Left ventricle myocardium inferior (tissue), 1 donor: ENCODE measurements at regions not wholly inside any gene's neighbourhood (a gene's known extent, or its start where the extent isn't known, plus 50 kb on each side); places are given as distances from the start of the nearest gene placed in this dataset.

Experiments
- DNase-seq: peaks from one replicate; pipeline ENCODE4 v3.0.0-alpha.2; 2020
- H3K27ac ChIP-seq: fragments of 200-600 bp; replicated peaks from 2 replicates; pipeline ENCODE4 v1.8.0; 2021
- H3K27me3 ChIP-seq: fragments of 200-600 bp; 2 replicates; pipeline ENCODE4 v1.8.0; 2021; ENCODE audit warnings: low read depth
- H3K36me3 ChIP-seq: fragments of 200-600 bp; 2 replicates; pipeline ENCODE4 v1.8.0; 2021
- H3K4me1 ChIP-seq: fragments of 200-600 bp; 2 replicates; pipeline ENCODE4 v1.8.0; 2021
- H3K4me3 ChIP-seq: fragments of 200-600 bp; 2 replicates; pipeline ENCODE4 v1.8.0; 2021; ENCODE audit warnings: mild to moderate bottlenecking, moderate library complexity
- H3K9me3 ChIP-seq: fragments of 200-600 bp; replicated peaks from 2 replicates; pipeline ENCODE4 v1.8.0; 2021
- intact Hi-C: fragments of 100-400 bp; cut with micrococcal nuclease; formaldehyde crosslinking; loops from one replicate; pipeline ENCODE4 v1.11.0; 2022
- TF ChIP-seq, protein P1 (sequence below): fragments of 200-600 bp; IDR thresholded peaks from 2 replicates; pipeline ENCODE4 v1.8.0; 2021; ENCODE audit warnings: antibody characterized with exemption, mild to moderate bottlenecking, borderline replicate concordance
- donor health status: DM: no; HTN: yes; CAD: no; lungs with severe emphysema.

GRCh38 chr3:104901396-104901795, 465.3 kb upstream of the ALCAM start:
- intact Hi-C loops = no loop called here
- Histone ChIP-seq H3K27me3 (no peaks in the 10 kb centered on the region), H3K4me3 (no peak overlapping the region), H3K9me3 (peaks cover 31% of the 10 kb centered on the region), H3K36me3 (no peaks in the 10 kb centered on the region), H3K4me1 (peaks cover 3% of the 10 kb centered on the region), H3K27ac (no peak overlapping the region)
- DNase-seq = no peak
- TF ChIP-seq, protein P1, sequence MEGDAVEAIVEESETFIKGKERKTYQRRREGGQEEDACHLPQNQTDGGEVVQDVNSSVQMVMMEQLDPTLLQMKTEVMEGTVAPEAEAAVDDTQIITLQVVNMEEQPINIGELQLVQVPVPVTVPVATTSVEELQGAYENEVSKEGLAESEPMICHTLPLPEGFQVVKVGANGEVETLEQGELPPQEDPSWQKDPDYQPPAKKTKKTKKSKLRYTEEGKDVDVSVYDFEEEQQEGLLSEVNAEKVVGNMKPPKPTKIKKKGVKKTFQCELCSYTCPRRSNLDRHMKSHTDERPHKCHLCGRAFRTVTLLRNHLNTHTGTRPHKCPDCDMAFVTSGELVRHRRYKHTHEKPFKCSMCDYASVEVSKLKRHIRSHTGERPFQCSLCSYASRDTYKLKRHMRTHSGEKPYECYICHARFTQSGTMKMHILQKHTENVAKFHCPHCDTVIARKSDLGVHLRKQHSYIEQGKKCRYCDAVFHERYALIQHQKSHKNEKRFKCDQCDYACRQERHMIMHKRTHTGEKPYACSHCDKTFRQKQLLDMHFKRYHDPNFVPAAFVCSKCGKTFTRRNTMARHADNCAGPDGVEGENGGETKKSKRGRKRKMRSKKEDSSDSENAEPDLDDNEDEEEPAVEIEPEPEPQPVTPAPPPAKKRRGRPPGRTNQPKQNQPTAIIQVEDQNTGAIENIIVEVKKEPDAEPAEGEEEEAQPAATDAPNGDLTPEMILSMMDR = no peak

- H3K4me1 ChIP-seq = peaks cover 3% of the 10 kb centered on the region
- TF ChIP-seq, protein P1 = no peak
- DNase-seq = no peak
- peaks cover 31% of the 10 kb centered on the region for H3K9me3 ChIP-seq
- H3K36me3 ChIP-seq = no peaks in the 10 kb centered on the region
- H3K4me3 ChIP-seq = no peak overlapping the region
- intact Hi-C loops = no loop called here
- no peaks in the 10 kb centered on the region for H3K27me3 ChIP-seq
- no peak overlapping the region for H3K27ac ChIP-seq
Measured at GRCh38 chr3:104903064-104903463, 463.6 kb upstream of the ALCAM start.

DNA sequence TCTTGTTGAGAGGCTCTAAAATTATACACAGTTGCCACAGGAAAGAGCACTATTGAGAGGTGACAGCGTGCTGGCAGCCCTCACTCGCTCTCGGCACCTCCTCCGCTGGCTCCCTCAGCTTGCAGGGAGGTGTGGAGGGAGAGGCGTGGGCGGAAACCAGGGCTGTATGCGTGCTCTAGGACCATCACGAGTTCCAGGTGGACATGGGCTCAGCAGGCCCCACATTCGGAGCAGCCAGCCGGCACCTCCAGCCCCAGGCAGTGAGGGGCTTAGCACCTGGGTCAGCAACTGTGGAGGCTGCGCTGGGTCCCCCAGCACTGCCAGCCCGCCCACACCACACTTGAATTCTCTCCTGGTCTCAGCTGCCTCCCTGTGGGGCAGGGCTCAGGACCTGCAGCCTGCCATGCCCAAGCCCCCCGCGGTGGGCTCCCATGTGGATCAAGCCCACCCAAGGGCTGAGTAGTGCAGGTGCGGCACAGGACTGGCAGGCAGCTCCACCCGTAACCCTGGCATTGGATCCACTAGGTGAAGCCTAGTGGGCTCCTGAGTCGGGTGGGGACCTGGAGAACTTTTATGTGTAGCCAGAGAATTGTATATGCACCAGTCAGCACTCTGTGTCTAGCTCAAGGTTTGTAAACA, 460.6 kb upstream of the ALCAM start:
- Histone ChIP-seq H3K27ac (no peak overlapping the region), H3K4me1 (peaks cover 3% of the 10 kb centered on the region), H3K4me3 (no peak overlapping the region), H3K27me3 (no peaks in the 10 kb centered on the region), H3K9me3 (peaks cover 31% of the 10 kb centered on the region), H3K36me3 (no peaks in the 10 kb centered on the region)
- TF ChIP-seq, protein P1 = no peak
- intact Hi-C loops = no loop called here
- peak; percentile 62 for DNase-seq

- H3K4me1 ChIP-seq = peaks cover 3% of the 10 kb centered on the region
- H3K27me3 ChIP-seq = no peaks in the 10 kb centered on the region
- TF ChIP-seq, protein P1 = no peak
- intact Hi-C loops = no loop called here
- peaks cover 17% of the 10 kb centered on the region for H3K9me3 ChIP-seq
- DNase-seq = no peak
- H3K4me3 ChIP-seq = no peak overlapping the region
- H3K36me3 ChIP-seq = no peaks in the 10 kb centered on the region
- H3K27ac ChIP-seq = no peak overlapping the region
Measured at GRCh38 chr3:104907507-104907906, 459.2 kb upstream of the ALCAM start.

GRCh38 chr3:104908761-104909160, 457.9 kb upstream of the ALCAM start:
- H3K9me3 ChIP-seq = peaks cover 5% of the 10 kb centered on the region
- no peaks in the 10 kb centered on the region for H3K27me3 ChIP-seq
- no peak for DNase-seq
- no peak overlapping the region for H3K4me3 ChIP-seq
- TF ChIP-seq, protein P1 = no peak
- H3K36me3 ChIP-seq = no peaks in the 10 kb centered on the region
- intact Hi-C loops = no loop called here
- peaks cover 3% of the 10 kb centered on the region for H3K4me1 ChIP-seq
- no peak overlapping the region for H3K27ac ChIP-seq
